ENCODE measurements at regions not wholly inside any gene's neighbourhood (a gene's known extent, or its start where the extent isn't known, plus 50 kb on each side); places are given as distances from the start of the nearest gene placed in this dataset.

- H4K20me1 ChIP-seq (replicated peaks in 1 of 2; ENCODE audit: control insufficient read depth in 1 of 2, insufficient read depth in 2 of 2, low read length in 2 of 2) = no peaks in the 10 kb centered on the region
- 82 to 100% methylated on average over 1 to 2 of the region's 2 CpGs for WGBS, 2 experiments (ENCODE audit: extremely low coverage in 1 of 2, insufficient coverage in 1 of 2, insufficient read length in 1 of 2, insufficient replicate concordance in 2 of 2, low coverage in 1 of 2, low lambda C conversion rate in 2 of 2, missing lambda C conversion rate in 1 of 2)
- H2BK20ac ChIP-seq (ENCODE audit: low read length) = no peak overlapping the region
- H3K4ac ChIP-seq (replicated peaks; ENCODE audit: insufficient read length, low read depth, low read length) = no peak overlapping the region
- H3K14ac ChIP-seq (ENCODE audit: insufficient read length) = no peak overlapping the region
- no peak overlapping the region for H2BK12ac ChIP-seq (ENCODE audit: low read depth, low read length)
- FAIRE-seq (no peak), DNase-seq (ENCODE audit: low read depth in 1 of 2, low spot score in 2 of 2) (no peak)
- no peak overlapping the region for H2BK5ac ChIP-seq (ENCODE audit: low read depth, low read length)
- no peak overlapping the region for H4K5ac ChIP-seq (ENCODE audit: insufficient read length, low read depth, low read length)
- H3K27me3 ChIP-seq (replicated peaks in 1 of 4; ENCODE audit: control insufficient read depth in 3 of 4, extremely low read depth in 1 of 4, insufficient read depth in 3 of 4, low read length in 3 of 4) = no peaks in the 10 kb centered on the region
- no peak overlapping the region for H2BK15ac ChIP-seq (ENCODE audit: low read length)
- H3K23me2 ChIP-seq (ENCODE audit: low read depth, low read length) = no peaks in the 10 kb centered on the region
- H3K4me2 ChIP-seq (ENCODE audit: insufficient read depth in 1 of 2, low read depth in 2 of 2, low read length in 2 of 2) = no peak overlapping the region
- H3K79me1 ChIP-seq (ENCODE audit: low read depth, low read length) = no peaks in the 10 kb centered on the region
- POLR2A ChIA-PET (ENCODE audit: partially characterized antibody) = no interaction called here
- H3K4me3 ChIP-seq (ENCODE audit: extremely low read depth in 1 of 4, insufficient read depth in 2 of 4, low read depth in 3 of 4, low read length in 4 of 4) = no peak overlapping the region
- H3K9me3 ChIP-seq (ENCODE audit: insufficient read depth in 2 of 2, low read depth in 1 of 2, low read length in 1 of 2) = no peaks in the 10 kb centered on the region
- no peak overlapping the region for H2AFZ ChIP-seq (ENCODE audit: low read length)
- H3K56ac ChIP-seq (replicated peaks; ENCODE audit: insufficient read length, low read depth, low read length) = no peak overlapping the region
- no peaks in the 10 kb centered on the region for H3K36me3 ChIP-seq (ENCODE audit: control insufficient read depth in 2 of 4, insufficient read depth in 4 of 4, low read length in 3 of 4)
- no peak overlapping the region for H2AK5ac ChIP-seq (ENCODE audit: low read depth, low read length)
- CTCF ChIA-PET (ENCODE audit: partially characterized antibody) = interaction anchor here (0.6 to 1.1 kb wide), 2 partner anchors 58 to 164 kb away, joined by 3 to 4 read pairs; no protein-coding TSS in a partner anchor
- H4K91ac ChIP-seq (replicated peaks; ENCODE audit: insufficient read length, low read length) = no peak overlapping the region
- TF ChIP-seq ZNF274 (IDR thresholded peaks at IDR 0.05; ENCODE audit: borderline replicate concordance, extremely low read depth, low read length) = no peak
- TF ChIP-seq SIN3A (conservative IDR thresholded peaks at IDR 0.05 in 1 of 2, IDR thresholded peaks at IDR 0.05 in 1 of 2; ENCODE audit: low read depth in 1 of 2, low read length in 2 of 2) = no peak
- no peak overlapping the region for H3K23ac ChIP-seq (ENCODE audit: insufficient read length)
- no peak overlapping the region for H2BK120ac ChIP-seq (replicated peaks; ENCODE audit: low read depth, low read length)
- H3K9ac ChIP-seq (replicated peaks in 1 of 4; ENCODE audit: extremely low read depth in 1 of 4, low read depth in 3 of 4, low read length in 3 of 4) = no peak overlapping the region
- H4K8ac ChIP-seq (ENCODE audit: extremely low read depth, insufficient read depth, low read length) = no peak overlapping the region
- peaks cover 3 to 5% (median 4%) of the 10 kb centered on the region in 4 experiments; a peak in 5 of 7 replicates for H3K4me1 ChIP-seq (replicated peaks in 1 of 4; ENCODE audit: control insufficient read depth in 3 of 4, insufficient read depth in 4 of 4, low read length in 3 of 4)
- H3K27ac ChIP-seq (ENCODE audit: low read depth, low read length) = no peak overlapping the region
- no peaks in the 10 kb centered on the region for H3K79me2 ChIP-seq (ENCODE audit: control insufficient read depth in 1 of 2, insufficient read depth in 2 of 2, low read length in 2 of 2)
- H3K18ac ChIP-seq (ENCODE audit: extremely low read depth, low read length) = no peak overlapping the region
These were observed 116.4 kb upstream of the POU3F2 start for GRCh38 chr6:98717988-98718387.
